Esophagus squamous epithelium (tissue), 4 donors: ENCODE measurements at regions not wholly inside any gene's neighbourhood (a gene's known extent, or its start where the extent isn't known, plus 50 kb on each side); places are given as distances from the start of the nearest gene placed in this dataset.

Experiments used
- CTCF ChIP-seq, 6 experiments: fragments of 450-650 bp in 4 of 6; fragments of 200-600 bp in 2 of 6; sonication (generic) in 2 of 6; IDR thresholded peaks; one replicate each; pipeline ENCODE4 v1.5.1; 2016 to 2019; ENCODE audit warnings: antibody characterized with exemption in 6 of 6, mild to moderate bottlenecking in 4 of 6, moderate library complexity in 4 of 6
- POLR2A ChIP-seq, 4 donors: fragments of 450-650 bp; IDR thresholded peaks; one replicate each; pipeline ENCODE4 v1.6.1; 2017; ENCODE audit warnings: antibody characterized with exemption in 4 of 4, mild to moderate bottlenecking in 4 of 4, moderate library complexity in 3 of 4

DNA sequence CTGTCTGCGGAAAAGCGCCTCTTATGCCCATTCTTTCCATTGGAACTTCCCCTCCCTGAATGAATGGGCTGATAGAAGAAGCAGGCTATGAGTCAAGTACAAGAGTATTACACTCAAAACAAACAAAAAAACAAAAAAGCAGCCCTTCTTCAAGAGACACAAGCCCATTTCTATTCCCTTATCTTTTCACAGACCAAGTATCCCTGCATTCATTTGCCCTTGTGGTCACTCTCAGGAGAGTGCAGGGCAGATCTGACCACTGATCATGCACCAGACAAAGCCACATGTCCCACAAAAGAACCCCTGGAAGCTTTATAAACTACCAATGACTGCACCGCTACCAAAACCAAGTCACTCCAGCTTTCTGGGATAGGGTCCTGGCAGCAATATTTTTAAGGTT lies 262.5 kb upstream of the TAS2R1 start:
- TF ChIP-seq CTCF (IDR thresholded peaks at IDR 0.05) (no peak), POLR2A (IDR thresholded peaks at IDR 0.05) (no peak)
